Suppressor macrophage treated with lipopolysaccharide for 1 hour (primary cell): ENCODE measurements at regions not wholly inside any gene's neighbourhood (a gene's known extent, or its start where the extent isn't known, plus 50 kb on each side); places are given as distances from the start of the nearest gene placed in this dataset.

Experiments used
- DNase-seq, 3 donors: peaks; one replicate each; pipeline ENCODE4 v3.0.0-alpha.2; 2020 to 2022

GRCh38 chr2:204487447-204488229, 57.6 kb upstream of the PARD3B start:
- no peak for DNase-seq

- no peak for DNase-seq
These were observed 53.7 kb upstream of the PARD3B start for GRCh38 chr2:204491528-204491927.

GRCh38 chr2:204492417-204492816, 52.9 kb upstream of the PARD3B start:
- no peak for DNase-seq

- no peak for DNase-seq
These were observed 50.6 kb upstream of the PARD3B start for GRCh38 chr2:204494681-204495080.

GRCh38 chr2:204495381-204495780, 49.9 kb upstream of the PARD3B start:
- no peak for DNase-seq
